ENCODE measurements at regions not wholly inside any gene's neighbourhood (a gene's known extent, or its start where the extent isn't known, plus 50 kb on each side); places are given as distances from the start of the nearest gene placed in this dataset.
"Not testable (repeated sequence)": the region's sequence is repeated elsewhere in the genome, so short reads cannot be mapped to it uniquely, and the experiment has no call there.

GRCh38 chr4:38320833-38321232 lies 343.2 kb upstream of the KLF3 start:
- DNase-seq = no peak
- intact Hi-C loops (cut with DNase I) = loop anchor here (5.0 to 10.0 kb wide), 3 partner anchors 144 to 356 kb away; no protein-coding TSS in a partner anchor

DNA sequence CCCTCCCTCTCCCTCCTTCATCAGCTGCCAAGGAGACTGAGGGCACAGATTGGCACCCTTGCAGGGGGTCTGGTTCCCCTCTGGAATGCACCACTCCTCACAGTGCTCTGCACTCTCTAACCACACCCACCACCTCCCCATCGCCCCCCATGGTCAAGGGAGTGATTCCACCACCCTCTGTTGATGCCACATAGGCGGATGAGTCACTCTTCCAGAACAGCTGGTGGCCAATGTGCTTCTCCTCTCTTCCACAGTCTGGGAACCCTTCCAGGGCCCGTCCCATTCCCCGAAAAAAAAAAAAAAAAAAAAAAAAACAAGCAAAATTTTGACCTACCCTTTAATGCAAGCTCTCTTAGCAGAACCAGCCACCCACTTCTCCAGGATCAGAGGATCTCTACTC lies 341.3 kb upstream of the KLF3 start:
- DNase-seq = peak in 10 of 42 donors; percentile 14 to 58 (median 41)
- intact Hi-C loops (cut with DNase I) = loop anchor here (5.0 to 10.0 kb wide), 3 partner anchors 145 to 355 kb away; no protein-coding TSS in a partner anchor

GRCh38 chr4:38323141-38323641 lies 340.8 kb upstream of the KLF3 start:
- intact Hi-C loops (cut with DNase I) = loop anchor here (5.0 to 10.0 kb wide), 3 partner anchors 146 to 354 kb away; no protein-coding TSS in a partner anchor

DNA sequence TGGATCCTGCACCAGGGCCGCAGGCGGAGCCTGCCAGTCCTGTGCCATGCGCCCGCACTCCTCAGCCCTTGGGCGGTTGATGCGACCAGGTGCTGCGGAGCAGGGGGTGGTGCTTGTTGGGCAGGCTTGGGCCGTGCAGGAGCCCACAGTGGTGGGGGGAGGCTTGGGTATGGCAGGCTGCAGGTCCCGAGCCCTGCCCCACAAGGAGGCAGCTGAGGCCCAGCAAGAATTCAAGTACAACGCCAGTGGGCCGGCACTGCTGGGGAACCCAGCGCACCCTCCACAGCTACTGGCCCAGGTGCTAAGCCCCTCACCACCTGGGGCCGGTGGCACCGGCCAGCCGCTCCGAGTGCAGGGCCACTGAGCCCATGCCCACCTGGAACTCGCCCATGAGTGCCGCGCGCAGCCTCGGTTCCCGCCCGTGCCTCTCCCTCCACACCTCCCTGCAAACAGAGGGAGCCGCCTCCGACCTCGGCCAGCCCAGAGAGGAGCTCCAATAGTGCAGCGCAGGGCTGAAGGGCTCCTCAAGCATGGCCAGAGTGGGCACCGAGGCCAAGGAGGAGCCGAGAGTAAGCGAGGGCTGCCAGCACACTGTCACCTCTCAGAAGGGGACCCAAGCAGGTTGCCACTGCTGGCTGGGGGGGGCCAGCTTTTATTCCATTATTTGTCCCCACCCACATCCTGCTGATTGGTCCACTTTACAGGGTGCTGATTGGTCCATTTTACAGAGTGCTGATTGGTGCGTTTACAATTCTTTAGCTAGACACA lies 339.0 kb upstream of the KLF3 start:
- DNase-seq = no peak
- intact Hi-C loops (cut with DNase I) = loop anchor here (5.0 to 10.0 kb wide), 3 partner anchors 148 to 352 kb away; no protein-coding TSS in a partner anchor

More at GRCh38 chr4:38323141-38323641, 340.8 kb upstream of the KLF3 start:
- no peak for DNase-seq

DNA sequence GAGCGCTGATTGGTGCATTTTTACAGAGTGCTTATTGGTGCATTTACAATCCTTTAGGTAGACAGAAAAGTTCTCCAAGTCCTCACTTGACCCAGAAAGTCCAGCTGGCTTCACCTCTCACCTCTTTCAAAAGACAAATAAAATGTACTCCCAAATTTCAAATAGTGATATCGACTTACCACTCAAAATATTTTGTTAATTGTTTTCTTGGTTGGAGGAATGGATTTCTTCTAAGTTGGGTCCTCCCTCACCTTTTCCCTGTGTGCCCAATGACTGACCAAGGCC lies 338.4 kb upstream of the KLF3 start:
- no peak for DNase-seq
- intact Hi-C loops (cut with DNase I) = loop anchor here (10.0 kb wide), 1 partner anchor 261 kb away; no protein-coding TSS in a partner anchor

DNA sequence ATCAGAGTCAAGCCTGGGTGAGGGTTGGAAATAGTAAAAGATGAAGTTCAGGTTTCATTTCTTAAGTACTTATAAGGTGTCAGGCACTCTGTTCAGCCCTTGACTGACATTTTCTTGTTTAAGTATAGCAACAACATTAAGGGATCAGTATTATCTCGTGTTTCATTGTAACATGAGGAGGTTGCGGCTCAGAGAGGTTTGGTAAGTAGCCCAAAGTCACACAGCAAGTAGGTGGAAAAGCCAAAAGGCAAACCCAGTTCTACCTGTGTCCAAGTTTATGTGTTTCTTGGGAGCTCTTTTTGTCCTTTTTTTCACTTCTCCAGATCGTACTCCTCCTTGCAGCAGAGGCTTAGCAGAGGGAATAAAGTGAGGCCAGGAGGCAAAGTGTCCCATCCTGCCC lies 337.5 kb upstream of the KLF3 start:
- intact Hi-C loops (cut with DNase I) = loop anchor here (10.0 kb wide), 1 partner anchor 262 kb away; no protein-coding TSS in a partner anchor
- no peak for DNase-seq

- intact Hi-C loops (cut with DNase I) = loop anchor here (10.0 kb wide), 1 partner anchor 262 kb away; no protein-coding TSS in a partner anchor
- no peak for DNase-seq
Measured at GRCh38 chr4:38327174-38327573, 336.8 kb upstream of the KLF3 start.

DNA sequence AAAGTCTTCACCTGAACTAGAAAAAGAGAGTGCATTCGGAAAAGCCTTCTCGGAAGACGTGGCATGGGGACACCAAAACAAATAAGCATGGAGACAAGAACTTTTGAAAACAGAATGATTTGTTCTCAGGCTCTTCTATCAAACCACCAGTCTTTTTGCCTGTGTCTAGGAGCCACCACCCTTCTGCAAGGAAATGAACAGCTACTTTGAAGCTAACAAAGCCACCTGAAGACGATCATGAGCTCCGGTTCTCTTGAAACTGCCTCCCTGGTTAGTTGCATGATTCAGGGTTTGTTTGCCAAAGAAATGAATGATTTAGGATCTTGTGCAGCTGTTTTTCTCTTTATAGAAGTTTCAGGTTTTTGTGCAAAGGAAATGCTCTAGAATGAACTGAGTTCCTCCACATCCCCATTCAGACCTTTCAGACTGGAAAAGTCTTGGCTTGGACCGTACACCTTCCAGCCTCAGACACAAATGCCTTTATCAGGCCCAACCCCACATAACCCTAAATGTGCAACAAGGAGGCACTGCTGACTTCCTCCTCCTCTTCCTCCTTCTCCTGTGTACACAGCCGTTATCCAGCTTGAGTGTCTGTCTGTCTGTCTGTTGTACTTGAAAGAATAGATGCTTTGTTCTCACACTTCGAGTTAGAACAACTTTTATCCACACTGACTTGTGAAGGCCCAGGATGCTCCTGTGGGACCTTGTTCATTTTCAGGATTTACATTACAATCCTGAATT lies 334.8 kb upstream of the KLF3 start:
- DNase-seq = no peak
- intact Hi-C loops (cut with DNase I) = loop anchor here (10.0 kb wide), 1 partner anchor 264 kb away; no protein-coding TSS in a partner anchor

GRCh38 chr4:38330321-38330720 lies 333.7 kb upstream of the KLF3 start:
- no peak for DNase-seq
- intact Hi-C loops (cut with DNase I) = no loop called here

DNA sequence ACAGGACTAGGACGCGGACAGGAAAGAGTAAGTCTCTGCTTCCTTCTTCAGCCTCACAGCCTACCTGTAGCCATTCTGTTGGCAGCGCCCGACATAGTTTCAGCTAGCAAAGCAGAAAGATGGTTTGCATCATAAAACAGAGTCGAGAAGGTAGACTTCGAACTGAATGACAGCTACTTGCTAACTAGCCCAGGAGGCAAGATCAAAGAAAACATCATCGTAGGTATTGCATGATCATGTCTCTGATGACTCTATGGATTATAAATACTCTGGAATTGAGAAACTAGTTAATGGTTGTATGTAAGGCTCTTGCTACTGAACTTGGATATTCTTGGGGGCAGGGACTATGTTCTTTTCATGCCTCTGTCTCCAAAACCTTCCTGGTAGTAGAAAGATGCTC lies 333.1 kb upstream of the KLF3 start:
- DNase-seq = no peak
- intact Hi-C loops (cut with DNase I) = no loop called here

GRCh38 chr4:38332699-38333098 lies 331.3 kb upstream of the KLF3 start:
- DNase-seq = no peak
- intact Hi-C loops (cut with DNase I) = no loop called here

DNA sequence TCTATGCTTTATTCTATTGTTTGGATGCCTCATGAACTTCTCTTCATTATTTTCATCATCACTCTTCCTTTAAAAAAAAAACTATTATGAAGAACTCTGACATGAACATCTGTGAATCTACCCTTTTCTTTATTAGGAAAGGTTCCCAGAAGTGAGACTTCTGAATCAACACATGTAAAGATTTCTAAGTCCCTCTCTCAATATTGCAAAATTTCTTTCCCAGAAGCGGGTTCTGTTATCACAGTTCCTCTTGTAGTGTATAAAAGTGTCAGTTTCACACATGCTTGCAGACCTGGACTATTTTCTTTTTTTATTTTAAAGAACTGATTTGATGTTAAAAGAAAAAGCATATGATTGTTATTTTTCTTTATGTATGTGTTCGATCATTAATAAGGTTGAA lies 330.8 kb upstream of the KLF3 start:
- no peak for DNase-seq
- intact Hi-C loops (cut with DNase I) = no loop called here

GRCh38 chr4:38334791-38335190 lies 329.2 kb upstream of the KLF3 start:
- DNase-seq = no peak
- intact Hi-C loops (cut with DNase I) = no loop called here

- intact Hi-C loops (cut with DNase I); DNase-seq: not testable (repeated sequence)
Measured at GRCh38 chr4:38338939-38339338, 325.1 kb upstream of the KLF3 start.

DNA sequence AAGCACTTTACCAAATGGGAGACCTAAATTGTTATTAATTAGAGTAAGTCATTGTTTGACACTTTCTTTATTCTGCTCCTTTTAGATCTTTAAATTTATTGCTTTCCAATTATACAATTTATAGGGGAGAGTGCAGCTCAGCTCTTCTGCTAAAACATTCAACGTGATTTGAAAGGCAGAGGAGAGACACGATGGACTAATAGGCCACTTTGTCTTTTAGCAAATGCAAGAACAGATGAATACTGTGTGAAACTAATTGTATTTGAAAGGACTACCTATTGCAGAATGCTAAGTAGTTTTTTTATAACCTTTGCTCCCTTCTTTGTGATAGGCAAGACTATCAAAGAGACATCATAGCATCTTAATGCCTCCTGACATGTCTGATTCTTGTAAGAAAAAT lies 320.4 kb upstream of the KLF3 start:
- DNase-seq = no peak
- intact Hi-C loops (cut with DNase I) = no loop called here

DNA sequence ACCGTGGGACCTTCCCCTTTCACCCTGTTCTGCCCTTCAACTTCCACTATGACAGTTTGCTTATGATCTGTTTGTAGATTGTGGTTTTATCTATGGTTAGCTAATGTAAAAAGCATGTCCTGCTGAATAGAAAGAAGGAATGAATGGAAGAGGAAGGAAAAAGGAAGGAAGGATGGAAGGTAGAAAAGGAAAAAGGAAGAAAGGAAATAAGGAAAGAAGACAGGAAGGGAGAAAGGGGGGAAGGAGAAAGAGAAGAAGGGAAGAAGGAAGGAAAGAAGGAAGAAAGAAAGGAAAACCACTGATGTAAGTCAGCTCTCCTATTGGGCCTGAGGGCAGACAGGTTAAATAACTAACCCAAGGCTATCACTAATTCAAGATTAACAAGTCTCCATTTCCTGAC lies 319.1 kb upstream of the KLF3 start:
- DNase-seq = no peak
- intact Hi-C loops (cut with DNase I) = no loop called here

- intact Hi-C loops (cut with DNase I) = no loop called here
- no peak for DNase-seq
Measured at GRCh38 chr4:38347251-38347650, 316.7 kb upstream of the KLF3 start.

DNA sequence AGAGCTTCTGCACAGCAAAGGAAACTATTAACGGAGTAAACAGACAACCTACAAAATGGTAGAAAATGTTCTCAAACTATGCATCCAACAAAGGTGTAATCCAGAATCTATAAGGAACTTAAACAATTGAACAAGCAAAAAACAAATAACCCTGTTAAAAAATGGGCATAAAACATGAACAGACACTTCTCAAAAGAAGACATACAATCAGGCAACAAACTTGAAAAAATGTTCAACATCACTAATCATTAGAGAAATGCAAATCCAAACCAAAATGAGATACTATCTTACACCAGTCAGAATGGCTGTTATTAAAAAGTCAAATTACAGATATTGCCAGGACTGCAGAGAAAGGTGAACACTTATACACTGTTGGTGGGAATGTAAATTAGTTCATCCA lies 309.6 kb upstream of the KLF3 start:
- DNase-seq = no peak
- intact Hi-C loops (cut with DNase I) = no loop called here

DNA sequence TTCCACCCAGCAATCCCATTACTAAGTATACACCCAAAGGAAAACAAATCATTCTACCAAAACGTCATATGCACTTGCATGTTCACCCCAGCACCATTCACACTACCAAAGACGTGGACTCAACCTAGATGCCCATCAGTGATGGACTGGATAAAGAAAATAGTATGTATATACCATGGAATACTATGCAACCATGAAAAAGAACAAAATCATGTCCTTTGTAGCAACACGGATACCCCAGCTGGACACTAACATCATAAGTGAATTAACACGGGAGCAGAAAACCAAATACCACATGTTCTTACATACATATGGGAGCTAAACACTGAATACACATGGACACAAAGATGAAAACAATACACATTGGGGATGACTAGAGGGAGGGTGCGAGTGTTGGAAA lies 309.1 kb upstream of the KLF3 start:
- intact Hi-C loops (cut with DNase I) = no loop called here

GRCh38 chr4:38356686-38357085 lies 307.3 kb upstream of the KLF3 start:
- intact Hi-C loops (cut with DNase I) = no loop called here
- DNase-seq = no peak

More for the DNA sequence above, 309.1 kb upstream of the KLF3 start:
- DNase-seq = no peak
